WTC11 (cell line): ENCODE measurements at regions not wholly inside any gene's neighbourhood (a gene's known extent, or its start where the extent isn't known, plus 50 kb on each side); places are given as distances from the start of the nearest gene placed in this dataset.

ENCODE experiments used
- ATAC-seq: fragments of 200-7000 bp; cut with Tn5 transposase; 2 replicates; pipeline ENCODE4 v1.10.0; 2021; ENCODE audit warnings: mild to moderate bottlenecking, moderate library complexity
- CTCF ChIA-PET: fragments of 300-600 bp; sonication (Branson Sonifier 250); formaldehyde crosslinking; loops from one replicate; lab custom pipeline; 2021; ENCODE audit warnings: antibody characterized with exemption; lab: Charles Lee
- POLR2A ChIA-PET: fragments of 350-600 bp; sonication (Branson Sonifier 250); formaldehyde crosslinking; loops from one replicate; lab custom pipeline; 2021; ENCODE audit warnings: antibody characterized with exemption; lab: Charles Lee
- DNase-seq: peaks from one replicate; pipeline ENCODE4 v3.0.0; 2021; ENCODE audit warnings: low spot score
- H3K27ac Mint-ChIP-seq: 2 replicates; pipeline ENCODE4 v1.8.0; 2021; ENCODE audit warnings: mixed read lengths
- H3K27me3 Mint-ChIP-seq: 2 replicates; pipeline ENCODE4 v1.8.0; 2021; ENCODE audit warnings: low read depth, mild to moderate bottlenecking, moderate library complexity, mixed read lengths
- H3K36me3 Mint-ChIP-seq: 2 replicates; pipeline ENCODE4 v1.8.0; 2021; ENCODE audit warnings: mixed read lengths
- H3K4me1 Mint-ChIP-seq: 2 replicates; pipeline ENCODE4 v1.8.0; 2022; ENCODE audit warnings: mixed read lengths
- H3K4me3 Mint-ChIP-seq: 2 replicates; pipeline ENCODE4 v1.8.0; 2021; ENCODE audit warnings: mild to moderate bottlenecking, moderate library complexity, mixed read lengths
- H3K9me3 Mint-ChIP-seq: 2 replicates; pipeline ENCODE4 v1.8.0; 2021; ENCODE audit warnings: mixed read lengths
- CBFB ChIP-seq: sonication (generic); formaldehyde crosslinking; IDR thresholded peaks from 2 replicates; pipeline ENCODE4 v1.8.1; 2022; ENCODE audit warnings: mild to moderate bottlenecking, low read depth, missing genetic modification reagents
- CREM ChIP-seq: sonication (generic); formaldehyde crosslinking; IDR thresholded peaks from 2 replicates; pipeline ENCODE4 v1.8.1; 2022; ENCODE audit warnings: mild to moderate bottlenecking, missing genetic modification reagents, moderate library complexity
- FOXP4 ChIP-seq: sonication (generic); formaldehyde crosslinking; IDR thresholded peaks from 2 replicates; pipeline ENCODE4 v1.8.0; 2022; ENCODE audit warnings: mild to moderate bottlenecking, missing genetic modification reagents
- GRHL2 ChIP-seq: fragments of 250-450 bp; sonication (Bioruptor Pico); IDR thresholded peaks from 2 replicates; pipeline ENCODE4 v1.8.0; 2022; ENCODE audit warnings: mild to moderate bottlenecking, moderate library complexity; ENCODE audit not compliant: insufficient replicate concordance, severe bottlenecking
- IRF2 ChIP-seq: sonication (generic); formaldehyde crosslinking; IDR thresholded peaks from 2 replicates; pipeline ENCODE4 v1.8.0; 2022; ENCODE audit warnings: low read depth, missing genetic modification reagents, borderline replicate concordance
- JUN ChIP-seq: sonication (generic); formaldehyde crosslinking; IDR thresholded peaks from 2 replicates; pipeline ENCODE4 v1.8.0; 2023; ENCODE audit warnings: mild to moderate bottlenecking, missing genetic modification reagents
- KAT7 ChIP-seq: sonication (generic); formaldehyde crosslinking; IDR thresholded peaks from 2 replicates; pipeline ENCODE4 v1.8.1; 2023; ENCODE audit warnings: missing genetic modification reagents, mild to moderate bottlenecking, borderline replicate concordance
- NFE2L1 ChIP-seq: sonication (generic); formaldehyde crosslinking; IDR thresholded peaks from 2 replicates; pipeline ENCODE4 v1.8.1; 2023; ENCODE audit warnings: missing genetic modification reagents
- SOX15 ChIP-seq: fragments of 250-450 bp; sonication (Bioruptor Pico); IDR thresholded peaks from 2 replicates; pipeline ENCODE4 v1.9.0; 2021; ENCODE audit warnings: mild to moderate bottlenecking
- ZNF263 ChIP-seq: sonication (generic); formaldehyde crosslinking; IDR thresholded peaks from 2 replicates; pipeline ENCODE4 v1.8.1; 2022; ENCODE audit warnings: low read depth, mild to moderate bottlenecking, moderate library complexity, missing genetic modification reagents
- ZNF281 ChIP-seq: sonication (generic); formaldehyde crosslinking; IDR thresholded peaks from 2 replicates; pipeline ENCODE4 v1.8.0; 2023; ENCODE audit warnings: mild to moderate bottlenecking, missing genetic modification reagents
- ZNF425 ChIP-seq: fragments of 250-450 bp; sonication (Bioruptor Pico); conservative IDR thresholded peaks from 2 replicates; pipeline ENCODE4 v1.9.0; 2021; ENCODE audit warnings: mild to moderate bottlenecking
- ZNF512 ChIP-seq: sonication (generic); formaldehyde crosslinking; IDR thresholded peaks from 2 replicates; pipeline ENCODE4 v1.8.1; 2022; ENCODE audit warnings: missing genetic modification reagents, borderline replicate concordance
- ZNF532 ChIP-seq: fragments of 250-450 bp; sonication (Bioruptor Pico); IDR thresholded peaks from 2 replicates; pipeline ENCODE4 v1.9.0; 2021; ENCODE audit warnings: mild to moderate bottlenecking, borderline replicate concordance

- no peak for DNase-seq
- TF ChIP-seq IRF2, result no peak
- TF ChIP-seq ZNF425 (CRISPR knock-in tag), result no peak
- TF ChIP-seq ZNF532 (CRISPR knock-in tag), result no peak
- TF ChIP-seq JUN, result no peak
- no peak for TF ChIP-seq GRHL2 (CRISPR knock-in tag)
- TF ChIP-seq CBFB (CRISPR knock-in tag), result no peak
- TF ChIP-seq ZNF512 (CRISPR knock-in tag), result no peak
- TF ChIP-seq ZNF263, result no peak
- TF ChIP-seq FOXP4 (CRISPR knock-in tag), result no peak
- TF ChIP-seq SOX15, result no peak
- TF ChIP-seq KAT7 (CRISPR knock-in tag), result no peak
- TF ChIP-seq CREM, result no peak
- TF ChIP-seq NFE2L1, result no peak
- TF ChIP-seq ZNF281 (CRISPR knock-in tag), result no peak
- TF ChIP-seq, all 79 proteins: peak for 0
- Mint-ChIP-seq H3K9me3 (no peaks in the 10 kb centered on the region), H3K4me3 (no peak overlapping the region), H3K27ac (no peak overlapping the region), H3K27me3 (peaks cover 34% of the 10 kb centered on the region), H3K36me3 (no peaks in the 10 kb centered on the region), H3K4me1 (0 out of 2 replicates have a peak, but pooled peaks cover 4% of the 10 kb centered on the region)
- no peak for ATAC-seq
- ChIA-PET POLR2A (no interaction called here), CTCF (no interaction called here)
Observed at GRCh38 chr2:84273406-84273805, 185.7 kb downstream of the SUCLG1 start.
